Muscle of arm (tissue), 1 donor: ENCODE measurements at regions not wholly inside any gene's neighbourhood (a gene's known extent, or its start where the extent isn't known, plus 50 kb on each side); places are given as distances from the start of the nearest gene placed in this dataset.

Experiments used
- DNase-seq: peaks from one replicate; pipeline ENCODE4 v3.0.0-alpha.2; 2013

DNA sequence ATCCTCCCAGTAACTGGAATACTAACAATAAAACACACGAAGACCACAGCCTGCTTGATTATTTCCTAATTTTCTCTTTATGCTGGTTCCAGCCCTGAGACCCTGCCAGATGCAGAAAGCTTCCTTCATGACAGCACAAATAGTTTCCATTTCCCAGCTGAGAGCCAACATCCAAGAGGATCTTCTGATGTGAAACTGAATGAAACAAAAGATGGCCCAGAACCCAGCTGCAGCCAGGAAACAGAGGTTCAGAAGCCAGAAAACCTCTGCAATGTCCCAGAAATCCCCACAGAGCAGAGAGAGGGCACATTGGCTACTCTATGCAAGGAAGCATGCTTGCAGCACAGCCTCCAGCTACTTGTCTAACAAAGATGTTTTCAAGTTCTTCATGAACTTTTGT lies 61.8 kb upstream of the PLEKHG1 start:
- DNase-seq = peak; percentile 92

GRCh38 chr6:150539111-150539510 lies 60.6 kb upstream of the PLEKHG1 start:
- DNase-seq = no peak

DNA sequence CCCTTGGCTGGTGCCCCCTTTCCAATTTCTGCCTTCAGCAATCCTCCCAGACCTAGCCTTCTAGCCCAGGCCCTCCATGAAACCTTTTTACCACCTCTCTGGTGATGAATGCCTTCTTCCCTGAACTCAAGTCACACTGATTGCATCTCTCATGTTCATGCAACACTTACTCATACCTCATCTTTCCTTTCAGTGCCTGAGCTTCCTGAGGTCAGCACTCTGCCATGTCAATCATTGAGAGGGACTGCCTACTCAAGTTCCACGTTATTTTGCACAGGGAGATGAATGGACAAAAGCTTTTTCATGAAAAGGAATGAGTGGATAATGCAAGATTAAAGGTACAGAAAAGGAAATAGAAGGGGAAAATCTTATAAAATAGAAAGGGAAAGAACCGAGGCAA lies 60.1 kb upstream of the PLEKHG1 start:
- DNase-seq = no peak

- DNase-seq = no peak
Observed at GRCh38 chr6:150541576-150541975, 58.1 kb upstream of the PLEKHG1 start.

DNA sequence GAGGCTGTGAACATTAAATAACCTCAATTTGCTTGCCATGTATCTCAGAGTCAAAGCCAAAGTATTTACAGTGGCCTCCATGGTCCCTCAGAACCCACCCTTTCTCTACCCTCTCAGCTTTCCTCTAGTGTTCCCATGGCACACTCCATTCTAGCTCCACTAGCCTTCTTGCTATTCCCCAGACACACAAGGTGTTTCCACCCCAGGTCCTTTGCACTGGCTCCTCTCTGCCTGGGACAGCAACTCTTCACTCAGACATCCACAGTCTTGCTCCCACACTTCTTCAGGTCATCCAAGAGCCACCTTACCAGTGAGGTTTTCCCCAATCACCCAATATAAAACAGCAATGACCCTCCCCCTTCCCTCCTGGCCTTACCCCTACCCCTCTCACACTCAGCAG lies 56.5 kb upstream of the PLEKHG1 start:
- DNase-seq = no peak

GRCh38 chr6:150544793-150545192 lies 54.9 kb upstream of the PLEKHG1 start:
- DNase-seq = no peak

DNA sequence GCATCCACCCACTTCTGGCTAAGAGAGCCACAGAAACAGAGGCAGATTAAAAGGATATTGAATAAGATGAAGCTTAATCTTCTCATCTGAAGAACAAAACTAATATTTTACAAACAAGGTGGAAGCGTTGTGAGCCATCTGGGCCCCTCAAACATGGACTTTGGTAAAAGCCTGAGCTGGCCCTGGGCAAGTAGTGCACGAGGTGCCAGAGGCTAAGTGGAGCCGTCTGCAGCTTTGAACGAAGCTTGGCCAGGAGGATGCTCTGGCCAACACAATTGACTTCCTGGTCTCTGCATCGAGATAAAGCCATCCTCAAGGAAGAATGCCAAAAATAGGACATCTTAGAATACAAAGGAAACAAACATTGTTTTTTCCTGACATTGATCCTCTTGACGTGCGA lies 53.2 kb upstream of the PLEKHG1 start:
- DNase-seq = no peak

GRCh38 chr6:150547502-150548222 lies 52.0 kb upstream of the PLEKHG1 start:
- no peak for DNase-seq

GRCh38 chr6:150548330-150548729 lies 51.4 kb upstream of the PLEKHG1 start:
- no peak for DNase-seq

GRCh38 chr6:150549007-150549406 lies 50.7 kb upstream of the PLEKHG1 start:
- DNase-seq = no peak

- no peak for DNase-seq
Observed at GRCh38 chr6:150549674-150550101, 50.0 kb upstream of the PLEKHG1 start.
